B cell (primary cell): ENCODE measurements at regions not wholly inside any gene's neighbourhood (a gene's known extent, or its start where the extent isn't known, plus 50 kb on each side); places are given as distances from the start of the nearest gene placed in this dataset.

ENCODE experiments used
- EZH2 ChIP-seq: IDR thresholded peaks from 2 replicates; pipeline ENCODE4 v1.6.1; 2012; ENCODE audit warnings: borderline replicate concordance, low read depth, mild to moderate bottlenecking, moderate library complexity, low read length; ENCODE audit not compliant: insufficient read depth, poor library complexity, severe bottlenecking
- TF ChIP-seq, protein P1 (sequence below): fragments of 200-600 bp; IDR thresholded peaks from one replicate; pipeline ENCODE4 v1.8.0; 2022; ENCODE audit warnings: antibody characterized with exemption, mild to moderate bottlenecking

DNA sequence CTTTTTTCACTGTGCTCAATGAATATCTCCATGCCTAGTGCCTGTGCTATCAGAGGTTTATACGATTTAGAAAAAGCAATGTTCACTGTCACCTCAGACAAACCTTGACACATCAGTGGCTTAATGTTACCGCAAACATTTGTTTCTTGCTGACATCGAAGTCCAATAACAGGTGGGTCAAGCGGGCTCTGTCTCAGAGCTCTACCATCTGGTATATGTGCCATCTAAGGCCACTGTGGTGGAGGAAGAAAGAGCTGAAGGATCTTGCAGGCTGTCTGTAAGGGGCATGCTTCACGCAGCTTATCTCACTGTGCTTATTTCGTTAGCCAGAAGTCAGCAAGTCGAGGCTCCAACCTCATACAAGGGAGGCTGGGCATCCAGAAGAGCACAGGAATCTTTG, 189.5 kb upstream of the NTF3 start:
- TF ChIP-seq, protein P1, sequence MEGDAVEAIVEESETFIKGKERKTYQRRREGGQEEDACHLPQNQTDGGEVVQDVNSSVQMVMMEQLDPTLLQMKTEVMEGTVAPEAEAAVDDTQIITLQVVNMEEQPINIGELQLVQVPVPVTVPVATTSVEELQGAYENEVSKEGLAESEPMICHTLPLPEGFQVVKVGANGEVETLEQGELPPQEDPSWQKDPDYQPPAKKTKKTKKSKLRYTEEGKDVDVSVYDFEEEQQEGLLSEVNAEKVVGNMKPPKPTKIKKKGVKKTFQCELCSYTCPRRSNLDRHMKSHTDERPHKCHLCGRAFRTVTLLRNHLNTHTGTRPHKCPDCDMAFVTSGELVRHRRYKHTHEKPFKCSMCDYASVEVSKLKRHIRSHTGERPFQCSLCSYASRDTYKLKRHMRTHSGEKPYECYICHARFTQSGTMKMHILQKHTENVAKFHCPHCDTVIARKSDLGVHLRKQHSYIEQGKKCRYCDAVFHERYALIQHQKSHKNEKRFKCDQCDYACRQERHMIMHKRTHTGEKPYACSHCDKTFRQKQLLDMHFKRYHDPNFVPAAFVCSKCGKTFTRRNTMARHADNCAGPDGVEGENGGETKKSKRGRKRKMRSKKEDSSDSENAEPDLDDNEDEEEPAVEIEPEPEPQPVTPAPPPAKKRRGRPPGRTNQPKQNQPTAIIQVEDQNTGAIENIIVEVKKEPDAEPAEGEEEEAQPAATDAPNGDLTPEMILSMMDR, result no peak
- TF ChIP-seq EZH2, result no peak
